ENCODE measurements at regions not wholly inside any gene's neighbourhood (a gene's known extent, or its start where the extent isn't known, plus 50 kb on each side); places are given as distances from the start of the nearest gene placed in this dataset.

DNA sequence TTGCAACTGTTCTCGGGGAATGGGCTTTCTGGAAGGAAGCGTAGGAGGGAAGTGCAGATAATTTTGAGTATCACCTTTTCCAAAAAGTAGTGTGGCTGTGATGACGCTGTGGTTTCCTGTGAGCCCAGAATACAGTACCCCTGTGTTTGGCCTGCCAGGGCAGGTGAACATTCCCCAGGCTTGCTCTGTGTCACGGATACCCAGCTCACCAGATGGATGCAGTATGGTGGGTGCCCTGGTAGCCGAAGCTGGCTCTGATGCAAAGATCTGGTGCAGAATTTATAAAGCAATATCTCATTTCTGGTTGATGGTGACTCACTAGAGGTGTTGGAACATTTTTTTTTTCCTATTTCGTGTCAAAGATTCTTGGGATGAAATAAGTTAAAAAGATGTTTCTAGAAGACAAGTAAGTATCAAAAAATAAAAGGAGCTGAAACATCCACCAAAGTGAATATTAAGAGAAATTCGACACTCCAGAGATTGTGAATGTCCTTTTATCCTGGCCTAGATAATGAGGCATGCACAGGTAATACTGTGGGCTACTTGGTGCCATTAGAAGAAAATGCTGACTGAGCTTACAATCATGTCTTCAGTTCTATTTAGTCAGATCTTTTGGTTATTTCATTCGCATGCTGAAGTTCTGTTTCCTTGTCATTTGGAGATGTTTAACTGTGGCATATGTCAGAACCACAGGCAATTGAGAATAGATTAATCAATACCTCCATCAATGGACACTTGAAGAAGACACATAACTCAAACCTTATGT lies 200.1 kb downstream of the GADD45G start:
- TF ChIP-seq TAF1 (IDR thresholded peaks at IDR 0.05; ENCODE audit: low read depth) = no peak
- no peak for TF ChIP-seq EGR1 (IDR thresholded peaks at IDR 0.05)
- TF ChIP-seq TEAD4 (IDR thresholded peaks at IDR 0.05) = no peak
- TF ChIP-seq YY1 (IDR thresholded peaks at IDR 0.05; ENCODE audit: low read depth) = no peak
- TF ChIP-seq EP300 (IDR thresholded peaks at IDR 0.05; ENCODE audit: borderline replicate concordance) = no peak
- TF ChIP-seq, protein P1, sequence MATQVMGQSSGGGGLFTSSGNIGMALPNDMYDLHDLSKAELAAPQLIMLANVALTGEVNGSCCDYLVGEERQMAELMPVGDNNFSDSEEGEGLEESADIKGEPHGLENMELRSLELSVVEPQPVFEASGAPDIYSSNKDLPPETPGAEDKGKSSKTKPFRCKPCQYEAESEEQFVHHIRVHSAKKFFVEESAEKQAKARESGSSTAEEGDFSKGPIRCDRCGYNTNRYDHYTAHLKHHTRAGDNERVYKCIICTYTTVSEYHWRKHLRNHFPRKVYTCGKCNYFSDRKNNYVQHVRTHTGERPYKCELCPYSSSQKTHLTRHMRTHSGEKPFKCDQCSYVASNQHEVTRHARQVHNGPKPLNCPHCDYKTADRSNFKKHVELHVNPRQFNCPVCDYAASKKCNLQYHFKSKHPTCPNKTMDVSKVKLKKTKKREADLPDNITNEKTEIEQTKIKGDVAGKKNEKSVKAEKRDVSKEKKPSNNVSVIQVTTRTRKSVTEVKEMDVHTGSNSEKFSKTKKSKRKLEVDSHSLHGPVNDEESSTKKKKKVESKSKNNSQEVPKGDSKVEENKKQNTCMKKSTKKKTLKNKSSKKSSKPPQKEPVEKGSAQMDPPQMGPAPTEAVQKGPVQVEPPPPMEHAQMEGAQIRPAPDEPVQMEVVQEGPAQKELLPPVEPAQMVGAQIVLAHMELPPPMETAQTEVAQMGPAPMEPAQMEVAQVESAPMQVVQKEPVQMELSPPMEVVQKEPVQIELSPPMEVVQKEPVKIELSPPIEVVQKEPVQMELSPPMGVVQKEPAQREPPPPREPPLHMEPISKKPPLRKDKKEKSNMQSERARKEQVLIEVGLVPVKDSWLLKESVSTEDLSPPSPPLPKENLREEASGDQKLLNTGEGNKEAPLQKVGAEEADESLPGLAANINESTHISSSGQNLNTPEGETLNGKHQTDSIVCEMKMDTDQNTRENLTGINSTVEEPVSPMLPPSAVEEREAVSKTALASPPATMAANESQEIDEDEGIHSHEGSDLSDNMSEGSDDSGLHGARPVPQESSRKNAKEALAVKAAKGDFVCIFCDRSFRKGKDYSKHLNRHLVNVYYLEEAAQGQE (IDR thresholded peaks at IDR 0.05; ENCODE audit: low read depth) = no peak
- TF ChIP-seq CEBPB (IDR thresholded peaks at IDR 0.05) = no peak
- TF ChIP-seq NFIC (IDR thresholded peaks at IDR 0.05) = no peak
- TF ChIP-seq ZBTB7A (IDR thresholded peaks at IDR 0.05; ENCODE audit: low read depth) = no peak
- TF ChIP-seq, protein P2, sequence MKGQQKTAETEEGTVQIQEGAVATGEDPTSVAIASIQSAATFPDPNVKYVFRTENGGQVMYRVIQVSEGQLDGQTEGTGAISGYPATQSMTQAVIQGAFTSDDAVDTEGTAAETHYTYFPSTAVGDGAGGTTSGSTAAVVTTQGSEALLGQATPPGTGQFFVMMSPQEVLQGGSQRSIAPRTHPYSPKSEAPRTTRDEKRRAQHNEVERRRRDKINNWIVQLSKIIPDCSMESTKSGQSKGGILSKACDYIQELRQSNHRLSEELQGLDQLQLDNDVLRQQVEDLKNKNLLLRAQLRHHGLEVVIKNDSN (IDR thresholded peaks at IDR 0.05) = no peak
- TF ChIP-seq CREB1 (IDR thresholded peaks at IDR 0.05; ENCODE audit: low read depth) = no peak
